GM18861 (cell line): ENCODE measurements at regions not wholly inside any gene's neighbourhood (a gene's known extent, or its start where the extent isn't known, plus 50 kb on each side); places are given as distances from the start of the nearest gene placed in this dataset.
"Not testable (repeated sequence)": the region's sequence is repeated elsewhere in the genome, so short reads cannot be mapped to it uniquely, and the experiment has no call there.

Source experiments
- ATAC-seq: cut with Tn5 transposase; IDR thresholded peaks from one replicate; pipeline ENCODE4 v1.9.1; 2021; ENCODE audit not compliant: unreplicated experiment

GRCh38 chr4:19540859-19541540 lies 710.7 kb upstream of the SLIT2 start:
- no peak for ATAC-seq

GRCh38 chr4:19539201-19539600 lies 712.5 kb upstream of the SLIT2 start:
- no peak for ATAC-seq

DNA sequence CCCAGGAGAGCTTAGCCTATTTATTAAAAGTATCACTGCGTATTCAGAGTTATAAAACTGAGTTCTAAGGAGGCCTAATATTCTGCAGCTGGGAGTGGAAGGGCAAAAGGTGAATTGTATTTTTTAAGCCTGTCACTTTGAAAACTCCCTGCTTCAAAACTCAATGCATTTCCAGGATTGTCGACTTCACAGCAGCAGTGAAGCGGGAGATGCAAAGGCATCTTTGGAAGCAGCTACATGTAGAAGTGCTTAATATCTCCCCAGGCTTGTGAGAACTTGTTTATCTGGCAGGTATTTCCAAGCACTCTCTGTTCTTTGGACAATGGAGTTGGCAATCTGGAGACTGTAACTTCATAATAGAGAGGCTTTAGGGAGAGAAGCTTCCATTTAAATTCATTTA lies 717.5 kb upstream of the SLIT2 start:
- no peak for ATAC-seq

DNA sequence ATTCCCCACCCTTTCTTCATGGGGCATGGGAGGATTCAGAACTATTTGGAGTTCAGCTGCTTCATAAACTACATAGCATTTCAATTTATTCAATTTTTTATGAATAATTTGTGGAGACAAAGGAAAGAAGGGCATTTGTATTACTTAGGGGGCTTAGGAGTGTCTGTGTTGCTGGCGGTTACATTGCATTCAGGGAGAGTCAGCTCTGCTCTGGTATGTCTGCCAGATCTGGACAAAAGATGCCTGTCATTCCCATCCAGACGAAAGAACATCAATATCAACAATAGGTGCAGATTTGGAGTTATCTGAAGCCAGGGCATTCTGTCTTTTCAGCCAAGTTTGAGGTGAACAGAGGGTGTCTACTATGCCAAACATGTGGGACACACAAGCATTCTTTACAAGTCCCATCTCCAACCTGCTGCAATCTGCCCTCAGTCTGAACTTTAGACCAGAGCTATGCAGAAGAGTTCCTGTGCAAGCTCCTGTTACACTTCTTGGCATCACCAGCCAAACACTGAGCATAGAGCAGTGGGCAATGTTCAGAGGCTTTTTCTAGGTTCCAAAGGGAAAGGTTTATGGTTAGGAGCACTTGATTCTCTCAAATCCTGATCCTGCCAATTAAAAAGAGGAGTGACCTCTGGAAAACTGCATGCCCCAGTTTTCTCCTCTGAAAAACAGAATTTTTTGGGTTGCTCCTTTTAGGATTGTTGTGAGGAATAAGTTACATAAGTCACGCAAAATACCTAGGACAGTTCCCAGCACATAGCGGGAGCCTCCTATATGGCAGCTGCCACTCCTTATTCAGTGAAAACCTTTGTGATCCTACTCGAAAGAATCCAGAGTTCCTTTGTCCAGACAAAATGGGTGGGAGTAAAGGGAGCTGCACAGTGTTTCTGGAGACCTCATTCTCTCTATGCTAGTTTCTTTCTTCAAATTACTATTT lies 719.5 kb upstream of the SLIT2 start:
- no peak for ATAC-seq

DNA sequence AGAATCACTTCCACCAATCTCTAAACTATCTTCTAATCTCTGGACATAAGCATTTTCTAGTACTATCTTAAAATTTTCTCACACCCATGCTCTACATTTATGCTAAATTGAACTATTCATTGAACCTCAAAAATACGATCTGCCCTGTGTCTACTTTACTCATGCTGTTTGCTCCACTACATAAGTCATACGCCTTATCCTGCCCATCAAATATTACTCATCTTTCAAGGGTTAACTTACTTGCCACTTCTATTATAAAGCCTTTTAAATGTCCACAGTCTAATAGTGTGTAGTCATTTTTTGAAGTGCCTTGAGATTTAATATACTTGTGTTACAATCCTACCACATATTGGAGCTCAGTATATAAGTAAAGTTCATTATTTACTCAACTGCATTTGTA lies 727.7 kb upstream of the SLIT2 start:
- ATAC-seq, result no peak

DNA sequence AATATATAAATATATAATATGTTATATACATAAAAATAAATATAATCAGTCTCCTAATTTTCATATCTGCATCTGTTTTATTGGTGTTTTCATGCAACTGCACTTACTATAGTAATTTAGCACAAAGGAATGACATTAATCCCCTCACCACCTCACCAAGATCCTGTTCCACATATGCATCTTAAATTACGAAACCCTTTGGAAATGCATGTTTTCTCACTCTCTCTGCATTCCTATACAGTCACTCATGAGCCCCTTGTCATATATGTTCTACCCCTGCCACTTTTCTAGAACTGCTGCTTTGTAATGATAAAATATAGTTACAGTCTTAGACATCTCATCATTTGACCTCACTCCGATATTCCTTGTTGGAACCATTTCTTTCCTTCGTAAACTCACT lies 728.7 kb upstream of the SLIT2 start:
- no peak for ATAC-seq

DNA sequence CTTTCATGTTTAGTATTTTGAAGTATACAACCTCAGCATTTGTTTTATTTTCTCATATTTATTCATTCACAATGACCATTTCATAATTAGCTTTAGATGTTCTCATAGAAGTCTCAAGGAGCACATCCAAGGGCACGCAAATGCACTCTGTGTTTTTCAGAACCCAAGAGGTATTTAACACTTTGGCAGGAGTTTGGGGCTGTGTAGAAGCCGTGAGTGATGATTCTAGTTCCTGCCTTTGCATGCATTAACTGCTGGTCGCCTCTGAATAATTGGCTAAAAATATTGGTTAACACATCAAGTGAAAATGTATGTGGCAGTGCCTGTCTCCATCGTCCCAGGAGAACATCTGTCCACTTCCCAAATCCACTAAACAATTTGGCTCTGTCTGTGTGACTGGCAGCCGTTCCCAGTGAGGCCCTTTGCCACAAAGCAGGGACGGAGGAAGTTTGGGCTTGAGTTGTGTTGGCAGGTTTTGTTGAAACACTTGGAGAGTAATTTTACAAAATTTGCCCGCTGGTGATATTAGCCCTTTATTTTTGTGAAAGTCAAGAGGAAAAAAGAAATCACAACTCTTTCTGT lies 730.7 kb upstream of the SLIT2 start:
- ATAC-seq, result no peak

DNA sequence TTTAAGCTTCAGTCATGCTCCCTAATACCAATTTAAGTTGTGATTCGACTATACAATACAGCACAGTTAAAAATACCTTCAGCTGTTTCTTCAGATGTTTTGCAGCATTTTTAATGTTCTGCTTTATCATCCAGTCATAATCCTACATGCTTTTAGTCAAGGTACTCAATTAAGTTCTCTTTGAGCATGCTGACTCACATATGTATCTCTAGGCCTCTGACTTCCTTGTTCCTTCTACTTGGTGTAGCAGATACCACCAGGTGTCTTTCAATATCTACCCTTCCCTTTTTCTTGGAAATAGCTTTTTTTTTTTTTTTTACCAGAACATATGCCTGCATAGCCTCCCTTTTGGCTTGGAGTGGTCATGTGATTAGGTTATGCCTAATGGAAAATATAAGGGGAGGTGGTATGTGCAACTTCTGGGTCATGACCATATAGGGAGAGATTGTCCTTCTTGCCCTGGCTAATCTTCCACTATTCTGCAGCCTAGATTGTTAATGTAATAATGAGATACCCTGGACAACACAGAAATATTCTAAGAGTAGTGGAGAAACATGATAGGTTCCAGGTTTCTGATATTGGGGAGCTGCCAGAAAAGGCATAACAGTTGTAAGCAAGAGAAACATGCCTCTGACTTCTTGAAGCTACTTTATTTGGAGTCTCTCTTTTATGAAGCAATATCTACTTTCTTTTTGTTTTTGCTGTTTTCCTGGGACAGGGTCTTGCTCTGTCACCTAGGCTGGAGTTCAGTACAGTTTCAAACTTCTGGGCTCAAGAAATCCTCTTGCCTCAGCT lies 737.2 kb upstream of the SLIT2 start:
- no peak for ATAC-seq

GRCh38 chr4:19512086-19512485 lies 739.6 kb upstream of the SLIT2 start:
- ATAC-seq, result no peak

- ATAC-seq, result no peak
Observed at GRCh38 chr4:19510993-19511392, 740.7 kb upstream of the SLIT2 start.

DNA sequence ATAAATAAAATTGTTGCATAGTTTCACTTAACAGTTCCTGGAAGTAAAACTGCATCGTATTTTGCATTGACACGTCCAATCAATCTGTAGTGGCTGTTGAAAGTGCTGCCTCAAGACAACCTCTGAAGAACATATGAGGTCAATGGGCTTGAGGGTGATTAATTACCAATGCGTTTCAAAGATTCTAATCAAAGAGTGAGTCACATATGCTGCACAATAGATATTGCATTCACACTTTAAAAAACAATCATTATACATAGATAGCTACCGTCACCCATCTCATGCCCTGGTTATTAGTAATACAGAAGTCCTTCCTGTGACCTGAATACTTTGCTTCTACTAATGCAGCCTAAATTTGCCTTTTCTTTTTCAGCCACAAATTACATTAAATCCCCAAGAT lies 743.3 kb upstream of the SLIT2 start:
- ATAC-seq, result no peak

DNA sequence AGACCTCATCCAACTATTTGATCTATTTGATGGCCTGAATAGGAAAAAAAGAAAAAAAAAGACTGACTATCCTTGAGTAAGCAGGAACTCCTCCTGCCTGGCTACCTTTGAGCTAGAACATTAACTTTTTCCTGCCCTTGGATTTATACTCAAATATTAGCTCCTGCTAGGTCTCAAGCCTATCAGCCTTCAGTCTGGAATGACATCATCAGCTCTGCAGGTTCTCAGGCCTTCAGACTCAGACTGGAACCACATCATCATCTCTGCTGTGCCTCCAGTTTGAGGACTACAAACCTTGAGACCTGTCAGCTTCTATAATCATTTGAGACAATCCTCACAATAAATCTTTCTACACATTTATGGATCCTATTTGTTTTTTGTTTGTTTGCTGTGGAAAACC lies 754.0 kb upstream of the SLIT2 start:
- no peak for ATAC-seq

DNA sequence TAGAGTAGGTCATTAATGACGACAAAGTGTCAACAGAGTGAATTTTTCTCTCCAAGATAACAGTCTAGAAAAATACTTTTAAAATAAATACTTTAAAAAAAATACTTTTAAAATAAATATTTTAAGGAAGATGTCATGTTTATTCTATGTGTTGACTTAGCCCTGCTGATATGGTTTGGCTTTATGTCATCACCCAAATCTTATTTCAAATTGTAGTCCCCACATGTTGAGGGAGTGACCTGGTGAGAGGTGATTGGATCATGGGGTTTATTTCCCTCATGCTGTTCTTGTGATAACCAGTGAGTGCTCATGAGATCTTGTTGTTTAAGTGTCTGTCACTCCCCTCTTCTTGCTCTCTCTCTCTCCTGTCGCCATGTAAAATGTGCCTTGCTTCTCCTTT lies 754.9 kb upstream of the SLIT2 start:
- no peak for ATAC-seq

DNA sequence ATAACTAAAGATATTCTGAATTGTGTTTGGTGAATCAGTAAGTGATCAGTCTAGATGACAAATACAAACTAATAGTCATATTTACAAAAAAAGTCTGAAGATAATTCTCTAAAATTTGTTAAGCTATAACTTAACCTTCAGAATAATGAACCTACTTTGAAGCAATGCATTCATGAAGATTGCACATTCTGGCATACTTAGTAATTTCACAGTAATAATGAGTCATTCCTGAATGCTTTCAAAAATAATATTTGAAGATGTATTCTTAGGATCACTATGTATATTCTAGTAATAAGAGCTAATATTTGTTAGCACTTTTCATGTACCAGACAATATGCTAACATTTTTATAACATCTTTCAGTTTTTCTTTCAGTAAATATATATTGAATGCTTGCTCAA lies 756.7 kb upstream of the SLIT2 start:
- ATAC-seq, result no peak

GRCh38 chr4:19492606-19493005 lies 759.1 kb upstream of the SLIT2 start:
- ATAC-seq, result no peak

GRCh38 chr4:19486400-19486799 lies 765.3 kb upstream of the SLIT2 start:
- no peak for ATAC-seq

GRCh38 chr4:19478791-19479190 lies 772.9 kb upstream of the SLIT2 start:
- no peak for ATAC-seq

DNA sequence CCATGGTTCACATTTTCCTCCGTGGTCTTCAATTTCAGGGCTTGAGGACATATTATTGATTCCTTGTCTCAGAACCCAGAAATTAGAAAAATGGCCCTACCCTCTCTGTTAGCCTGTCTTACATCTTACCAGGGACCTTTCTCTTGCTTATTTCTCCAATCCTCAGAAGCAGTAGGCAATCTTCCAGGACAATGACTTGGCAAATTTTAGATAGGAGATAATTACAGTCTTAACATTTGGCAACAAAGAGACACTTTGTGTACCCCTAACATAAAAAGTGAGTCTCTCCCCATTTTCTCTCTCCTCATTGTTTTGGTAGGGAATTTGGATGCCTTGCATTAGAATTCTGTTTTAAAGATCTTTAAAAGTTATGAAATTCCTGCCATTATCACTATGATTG lies 778.1 kb upstream of the SLIT2 start:
- no peak for ATAC-seq

DNA sequence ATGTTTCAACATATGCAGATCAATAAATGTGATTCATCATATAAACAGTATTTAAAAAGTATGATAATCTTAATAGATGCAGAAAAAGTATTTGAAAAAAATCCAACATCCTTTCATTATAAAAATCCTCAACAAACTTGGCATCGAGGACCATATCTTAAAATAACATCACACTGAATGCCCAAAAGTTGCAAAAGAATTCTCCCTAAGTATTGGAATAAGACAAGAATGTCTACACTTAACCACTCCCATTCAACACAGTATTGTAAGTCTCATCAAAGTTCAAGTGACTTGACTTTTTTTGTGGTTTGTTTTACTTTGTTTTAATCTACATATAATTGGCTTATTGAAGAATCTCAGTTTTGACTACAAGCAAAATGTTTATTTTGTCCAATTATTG lies 779.0 kb upstream of the SLIT2 start:
- no peak for ATAC-seq

DNA sequence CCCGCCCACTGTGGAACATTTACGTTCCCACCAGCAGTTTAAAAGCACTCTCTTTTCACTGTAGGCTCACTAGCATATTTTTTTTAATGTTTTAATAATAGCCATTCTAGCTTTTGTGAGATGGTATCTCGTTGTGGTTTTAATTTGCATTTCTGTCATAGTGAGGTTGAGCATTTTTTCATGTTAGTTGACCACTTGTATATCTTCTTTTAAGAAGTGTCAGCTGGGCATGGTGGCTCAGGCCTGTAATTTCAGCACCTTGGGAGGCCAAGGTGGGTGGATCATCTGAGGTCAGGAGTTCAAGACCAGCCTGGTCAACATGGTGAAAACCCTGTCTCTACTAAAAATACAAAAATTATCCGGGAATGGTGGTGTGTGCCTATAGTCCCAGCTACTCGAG lies 781.7 kb upstream of the SLIT2 start:
- ATAC-seq, result not testable (repeated sequence)

DNA sequence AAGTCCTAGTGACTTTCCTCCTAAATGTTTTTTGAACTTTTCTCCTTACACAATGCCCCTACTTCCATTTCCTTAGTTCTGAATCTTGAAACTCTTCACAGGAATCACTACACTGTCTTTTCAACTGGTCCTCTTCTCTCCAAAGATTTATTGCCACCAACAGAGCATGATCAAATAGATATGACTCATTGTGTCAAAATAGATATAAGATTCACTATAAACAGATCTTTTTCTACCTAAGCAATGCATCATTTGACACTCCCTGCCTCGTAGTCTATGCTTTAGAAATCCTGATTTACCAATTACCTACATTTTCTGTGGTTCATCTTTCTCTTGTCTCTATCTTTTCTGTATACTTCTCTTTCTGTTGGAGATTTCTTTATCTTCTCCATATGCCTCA lies 789.6 kb upstream of the SLIT2 start:
- ATAC-seq, result no peak
